NCI-H69 (cell line): ENCODE measurements at regions not wholly inside any gene's neighbourhood (a gene's known extent, or its start where the extent isn't known, plus 50 kb on each side); places are given as distances from the start of the nearest gene placed in this dataset.

Source experiments
- DNase-seq: peaks from one replicate; lab custom pipeline; 2025; lab: John Stamatoyannopoulos, UW

DNA sequence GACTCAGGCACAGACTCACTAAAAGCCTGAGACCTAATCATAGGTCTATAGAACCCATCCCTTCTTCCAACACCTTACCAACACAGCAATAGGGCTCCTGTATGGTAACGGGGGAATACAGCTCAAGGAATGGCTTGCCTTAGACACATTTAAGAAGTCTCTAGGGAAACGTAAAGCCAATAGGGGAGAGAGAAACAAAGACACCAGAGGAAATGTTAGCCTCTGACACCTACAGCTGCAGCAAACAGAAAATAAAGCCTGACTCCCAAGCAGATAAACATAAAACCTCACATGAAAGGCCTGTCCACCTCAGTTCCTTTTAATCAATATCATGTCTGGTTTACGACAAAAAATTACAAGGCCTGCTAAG is 51.1 kb upstream of the NCOA1 start:
- no peak for DNase-seq

DNA sequence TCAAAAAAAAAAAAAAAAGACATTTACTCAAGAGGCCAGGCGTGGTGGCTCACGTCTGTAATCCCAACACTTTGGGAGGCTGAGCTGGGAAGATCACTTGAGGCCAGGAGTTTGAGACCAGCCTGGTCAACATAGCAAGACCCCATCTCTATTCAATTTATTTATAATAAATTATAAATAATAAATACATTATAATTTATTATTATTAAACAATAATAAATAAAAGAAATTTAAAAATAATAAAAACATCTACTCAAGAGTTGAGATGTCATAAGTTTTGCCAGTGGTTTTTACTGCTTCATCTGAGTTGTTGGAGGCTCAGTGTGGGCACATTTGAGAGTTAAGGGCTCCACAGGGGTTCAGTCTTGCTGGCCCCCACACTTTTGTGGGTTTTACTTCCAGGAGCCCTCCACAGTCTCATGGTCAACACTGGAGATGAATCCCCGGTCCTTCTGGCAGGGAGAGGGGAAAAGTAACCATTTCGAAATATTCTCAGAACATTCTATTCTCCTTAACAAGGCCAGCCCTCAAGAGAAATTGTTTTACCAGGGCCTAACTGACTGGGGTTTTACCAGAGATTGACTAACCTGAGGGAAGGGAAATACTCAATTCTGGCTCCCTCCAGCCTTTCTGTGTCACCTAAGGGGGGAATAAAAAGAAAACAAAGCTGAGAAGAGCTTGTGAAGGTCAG is 51.6 kb upstream of the NCOA1 start:
- no peak for DNase-seq

GRCh38 chr2:24438106-24438505 is 52.9 kb upstream of the NCOA1 start:
- no peak for DNase-seq

DNA sequence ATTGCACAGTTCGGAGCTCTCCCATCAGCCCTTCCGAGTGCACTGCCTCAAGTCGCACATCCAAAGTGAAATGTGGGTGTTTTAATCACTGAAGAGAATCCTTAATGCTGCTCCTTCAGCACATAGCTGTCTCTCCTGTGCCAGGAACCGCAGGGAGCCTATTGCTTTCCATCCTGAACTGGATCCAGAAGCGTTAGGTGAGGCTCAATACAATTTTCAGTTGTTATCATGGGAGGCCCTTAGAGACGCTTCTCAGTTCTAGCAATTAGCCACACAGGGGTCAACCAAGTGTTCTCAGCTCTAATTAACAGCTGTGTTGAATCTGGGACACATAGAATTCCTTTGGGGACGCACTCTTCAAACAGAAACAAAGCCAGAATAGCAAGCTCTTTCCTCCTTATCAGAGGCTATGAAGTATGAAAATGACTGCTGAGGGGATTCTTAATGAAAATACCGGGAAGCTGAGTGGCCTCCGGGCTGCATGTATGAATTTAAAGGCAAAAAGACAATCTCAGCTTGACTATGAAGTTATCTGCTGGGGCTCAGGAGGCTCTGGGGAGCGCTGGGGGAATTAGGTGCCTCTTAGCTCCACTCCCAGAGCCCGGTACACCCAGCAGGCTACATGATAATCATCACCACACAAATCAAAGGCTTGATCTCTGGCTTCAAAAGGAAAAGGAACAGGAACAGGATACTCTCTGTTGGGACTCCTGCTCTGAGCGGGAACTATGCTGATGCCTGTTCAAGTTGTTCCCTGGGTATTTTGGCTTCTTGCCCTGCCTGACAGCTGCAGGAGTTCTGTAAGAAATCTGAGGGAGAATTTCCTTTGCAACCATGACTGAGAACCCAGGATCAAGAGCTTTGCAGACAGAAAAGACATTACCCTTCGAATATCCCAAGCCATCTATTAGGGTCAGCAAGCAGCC is 55.4 kb upstream of the NCOA1 start:
- peak; percentile 89 for DNase-seq

- no peak for DNase-seq
These were observed 56.5 kb upstream of the NCOA1 start for GRCh38 chr2:24434541-24434940.

GRCh38 chr2:24432735-24433134 is 58.3 kb upstream of the NCOA1 start:
- no peak for DNase-seq

- DNase-seq = no peak
These were observed 58.9 kb upstream of the NCOA1 start for GRCh38 chr2:24432121-24432520.

GRCh38 chr2:24429197-24430074 is 61.6 kb upstream of the NCOA1 start:
- DNase-seq = no peak

DNA sequence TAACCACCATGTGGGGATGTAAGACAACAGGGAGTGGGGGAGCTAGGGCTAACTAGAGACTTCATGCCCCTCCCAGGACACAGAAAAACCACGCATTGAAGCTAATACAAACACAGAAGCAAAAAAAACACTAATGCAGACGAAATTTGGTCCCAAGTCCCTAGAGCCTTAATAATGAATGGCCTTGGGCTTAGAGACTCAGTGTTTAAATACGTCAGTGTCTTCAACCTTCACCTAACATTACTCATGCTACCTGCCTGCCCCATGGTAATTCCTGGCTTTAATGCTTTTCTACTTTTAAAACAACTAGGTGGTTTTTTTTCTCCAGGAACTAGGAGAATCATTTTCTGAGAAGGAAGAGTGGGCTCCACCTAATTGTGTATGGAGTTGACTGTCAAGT is 64.1 kb upstream of the ITSN2 start:
- no peak for DNase-seq

- no peak for DNase-seq
These were observed 62.8 kb upstream of the ITSN2 start for GRCh38 chr2:24423095-24423494.

GRCh38 chr2:24421668-24422067 is 61.3 kb upstream of the ITSN2 start:
- peak; percentile 76 for DNase-seq

- no peak for DNase-seq
These were observed 60.0 kb upstream of the ITSN2 start for GRCh38 chr2:24420373-24420772.

DNA sequence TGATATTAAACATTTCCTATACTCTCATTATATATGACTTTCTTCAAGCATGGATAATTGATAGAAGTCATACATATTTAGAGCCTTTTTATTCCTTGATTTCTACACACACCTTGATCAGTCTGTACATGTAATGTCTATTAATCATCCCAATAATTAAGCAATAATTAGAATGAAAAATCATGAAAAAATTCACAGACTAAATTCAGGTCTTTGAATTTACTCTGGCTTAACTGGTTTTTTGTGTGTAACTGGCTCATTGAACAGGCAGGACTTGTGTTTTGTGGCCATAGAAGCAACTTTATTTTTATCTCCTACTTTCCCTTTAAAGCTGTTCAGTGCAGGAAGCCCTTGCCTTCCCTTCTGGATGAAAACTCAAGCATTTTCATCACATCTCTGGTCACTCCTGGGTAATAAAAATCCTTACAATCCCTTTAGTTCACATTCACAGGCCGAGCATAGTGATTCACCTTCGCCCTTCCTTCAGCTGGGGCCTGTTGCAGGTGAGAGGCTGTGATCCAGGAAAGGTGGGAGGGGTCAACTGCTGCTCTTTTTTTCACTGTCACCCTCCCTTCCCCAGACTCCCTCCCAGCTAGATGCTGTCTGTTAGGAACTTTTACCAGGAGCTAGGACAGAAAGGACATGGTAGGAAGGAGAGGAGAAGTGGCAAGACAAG is 58.0 kb upstream of the ITSN2 start:
- DNase-seq = no peak

DNA sequence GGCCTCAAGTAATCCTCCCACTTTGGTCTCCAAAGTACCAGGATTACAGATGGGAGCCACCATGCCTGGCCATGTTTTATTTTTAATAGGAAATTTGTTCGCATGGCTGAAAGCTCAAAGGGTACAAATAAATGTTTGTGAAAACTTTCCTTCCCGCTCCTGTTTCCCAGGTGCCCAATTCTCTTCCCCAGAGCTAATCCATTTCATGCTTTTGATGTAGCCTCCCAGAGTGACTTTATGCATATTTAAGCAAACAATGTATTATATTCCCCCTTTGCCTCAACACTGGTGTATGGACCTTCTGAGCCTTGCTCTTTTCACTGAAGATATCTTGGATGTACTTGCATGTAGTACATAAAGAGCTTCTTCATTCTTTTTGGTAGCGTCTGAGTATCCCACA is 52.5 kb upstream of the ITSN2 start:
- DNase-seq = peak; percentile 13

DNA sequence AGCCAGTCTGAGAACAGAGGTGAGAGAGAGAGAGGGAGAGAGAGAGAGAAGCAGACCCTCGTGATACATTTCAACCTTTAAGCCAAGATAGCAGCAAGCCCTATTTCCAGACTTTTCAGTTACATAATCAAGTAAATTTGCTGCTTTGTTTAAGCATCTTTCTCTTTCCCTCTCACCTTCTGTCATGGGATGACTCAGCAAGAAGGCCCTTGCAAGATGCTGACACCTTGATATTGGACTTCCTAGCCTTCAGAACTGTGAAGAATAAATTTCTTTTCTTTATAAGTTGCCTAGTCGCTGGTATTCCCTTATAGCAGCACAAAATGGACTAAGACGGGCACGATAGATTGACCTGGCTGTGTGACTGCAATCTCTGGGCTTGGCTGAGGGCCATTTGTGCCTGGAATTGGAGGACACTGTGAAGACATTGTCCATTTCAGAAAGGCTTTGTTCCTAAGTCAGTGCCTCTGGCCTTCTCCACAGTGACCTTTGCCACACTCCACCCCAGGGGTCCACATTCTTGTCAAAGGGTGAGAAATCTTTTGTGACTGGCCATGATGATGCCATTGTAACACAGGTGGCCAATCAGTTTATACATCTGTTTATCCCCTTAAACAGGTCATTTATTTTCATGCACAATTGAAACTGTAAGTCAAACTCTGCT is 51.3 kb upstream of the ITSN2 start:
- DNase-seq = peak; percentile 60

DNA sequence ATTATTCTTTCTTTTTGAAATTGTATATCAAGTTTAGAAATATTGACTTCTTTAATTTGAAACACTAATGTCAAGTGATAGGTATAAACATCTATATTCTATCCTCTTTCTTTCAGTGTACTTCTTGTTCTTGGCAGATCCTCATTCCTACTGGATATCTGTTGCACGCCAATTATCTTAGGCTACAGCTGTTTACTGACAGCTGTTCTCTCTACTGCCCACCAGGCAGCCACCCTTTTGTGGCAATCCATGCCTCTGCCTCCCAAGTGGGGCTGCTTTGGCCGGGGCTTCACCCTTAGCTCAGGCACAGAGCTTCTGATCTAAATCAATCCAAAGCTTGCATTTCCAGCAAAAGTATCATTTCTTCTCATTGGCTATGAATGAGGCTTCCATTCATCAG is 50.6 kb upstream of the ITSN2 start:
- DNase-seq = peak; percentile 51

DNA sequence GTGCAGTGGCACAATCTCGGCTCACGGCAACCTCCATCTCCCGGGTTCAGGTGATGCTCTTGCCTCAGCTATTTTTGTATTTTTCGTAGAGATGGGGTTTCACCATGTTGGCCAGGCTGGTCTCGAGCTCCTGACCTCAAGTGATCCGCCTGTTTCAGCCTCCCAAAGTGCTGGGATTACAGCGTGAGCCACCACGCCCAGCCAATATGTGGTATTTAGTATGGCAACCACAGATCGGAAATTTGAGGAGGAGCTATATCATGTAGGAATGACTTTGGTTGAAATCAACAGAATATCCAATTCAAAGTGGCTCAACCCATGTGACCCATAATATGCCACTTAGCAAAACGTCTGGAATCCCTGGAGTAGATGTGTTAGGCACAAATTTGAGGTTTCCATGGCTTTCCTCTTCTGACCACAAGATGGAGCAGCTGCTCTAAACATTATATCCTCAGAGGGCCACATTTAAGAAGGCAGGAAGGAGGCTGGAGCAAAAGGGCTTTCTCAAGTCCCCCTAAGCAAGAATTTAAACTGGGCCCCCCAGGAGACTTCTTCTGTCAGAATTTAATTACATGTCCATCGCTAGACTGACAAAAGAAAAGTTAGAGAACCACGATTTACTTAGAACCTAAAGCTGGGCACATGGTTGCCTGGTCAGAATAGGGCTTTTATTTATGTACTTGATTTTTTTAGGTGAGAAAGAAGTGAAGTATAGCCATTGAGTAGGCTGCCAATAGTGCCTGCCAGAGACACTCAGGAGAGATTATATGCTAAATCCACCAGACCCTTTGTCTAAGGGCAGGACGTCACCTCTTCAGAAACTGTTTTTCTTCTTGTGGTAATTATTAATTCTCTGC is 49.6 kb upstream of the ITSN2 start:
- peak; percentile 68 for DNase-seq
